ENCODE measurements at regions not wholly inside any gene's neighbourhood (a gene's known extent, or its start where the extent isn't known, plus 50 kb on each side); places are given as distances from the start of the nearest gene placed in this dataset.

DNA sequence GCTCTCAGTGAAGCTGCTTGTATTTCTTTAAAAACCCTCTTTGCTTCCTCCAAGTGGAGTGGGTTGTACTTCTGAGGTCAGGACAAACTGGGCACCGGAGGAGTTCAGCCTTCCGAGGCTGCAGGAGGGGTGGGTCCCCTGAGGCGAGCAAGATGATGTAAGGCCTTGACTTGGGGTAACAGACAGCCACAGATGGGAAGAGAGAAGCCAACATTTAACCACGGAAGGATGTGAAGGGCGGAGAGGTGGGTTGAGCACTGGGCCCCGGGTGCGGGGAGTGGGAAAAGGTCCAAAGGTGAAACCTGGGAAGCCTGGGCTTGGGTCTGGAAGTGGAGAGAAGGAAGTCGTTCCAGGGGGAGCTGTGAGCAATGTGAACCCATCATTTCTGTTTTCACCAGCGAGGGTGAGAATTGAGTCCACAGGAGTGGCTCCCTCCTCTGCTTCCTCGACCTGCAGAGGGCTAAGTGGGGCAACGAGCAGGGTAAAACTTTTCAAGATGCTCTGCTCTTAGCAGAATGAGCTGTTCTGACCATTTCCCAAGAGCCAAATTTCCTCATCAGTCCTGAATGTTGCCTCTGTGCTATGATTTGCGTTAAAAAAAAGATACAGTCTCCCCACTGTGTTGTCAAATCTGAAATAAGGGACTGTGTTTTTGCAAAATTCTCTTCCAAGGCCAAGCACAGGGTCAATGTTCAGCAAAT, 137.7 kb upstream of the CRHR1 start:
- TF ChIP-seq CTCF (IDR thresholded peaks at IDR 0.05) (no peak), POLR2A (IDR thresholded peaks at IDR 0.05; ENCODE audit: low read depth) (no peak), POLR2AphosphoS5 (IDR thresholded peaks at IDR 0.05) (no peak)
